NCI-H2107 (cell line): ENCODE measurements at regions not wholly inside any gene's neighbourhood (a gene's known extent, or its start where the extent isn't known, plus 50 kb on each side); places are given as distances from the start of the nearest gene placed in this dataset.
"Not testable (repeated sequence)": the region's sequence is repeated elsewhere in the genome, so short reads cannot be mapped to it uniquely, and the experiment has no call there.

Experiments used
- DNase-seq: peaks from one replicate; lab custom pipeline; 2025; lab: John Stamatoyannopoulos, UW

- DNase-seq: no peak
Measured at GRCh38 chr11:114938799-114939198, 260.5 kb downstream of the NXPE2 start.

GRCh38 chr11:114942207-114942606, 263.9 kb downstream of the NXPE2 start:
- no peak for DNase-seq

- no peak for DNase-seq
Measured at GRCh38 chr11:114949614-114950351, 271.5 kb downstream of the NXPE2 start.

GRCh38 chr11:114953039-114953438, 274.7 kb downstream of the NXPE2 start:
- DNase-seq: no peak

GRCh38 chr11:114955923-114956322, 277.6 kb downstream of the NXPE2 start:
- no peak for DNase-seq

GRCh38 chr11:114956566-114956965, 278.2 kb downstream of the NXPE2 start:
- no peak for DNase-seq

- DNase-seq: no peak
Measured at GRCh38 chr11:114959953-114960505, 281.7 kb downstream of the NXPE2 start.

GRCh38 chr11:114960819-114961218, 282.5 kb downstream of the NXPE2 start:
- DNase-seq: not testable (repeated sequence)

GRCh38 chr11:114964676-114965214, 286.4 kb downstream of the NXPE2 start:
- DNase-seq: no peak

- DNase-seq: no peak
Measured at GRCh38 chr11:114970927-114971645, 292.8 kb downstream of the NXPE2 start.

- DNase-seq: no peak
Measured at GRCh38 chr11:114972105-114972504, 293.8 kb downstream of the NXPE2 start.

- DNase-seq: no peak
Measured at GRCh38 chr11:114977651-114978050, 299.3 kb downstream of the NXPE2 start.

- no peak for DNase-seq
Measured at GRCh38 chr11:114982141-114982540, 303.8 kb downstream of the NXPE2 start.

GRCh38 chr11:114984611-114985163, 306.4 kb downstream of the NXPE2 start:
- DNase-seq: no peak

GRCh38 chr11:114986365-114986764, 308.0 kb downstream of the NXPE2 start:
- no peak for DNase-seq

GRCh38 chr11:114987186-114987760, 308.9 kb downstream of the NXPE2 start:
- no peak for DNase-seq

- no peak for DNase-seq
Measured at GRCh38 chr11:114988644-114989043, 310.3 kb downstream of the NXPE2 start.

GRCh38 chr11:114989536-114989935, 311.2 kb downstream of the NXPE2 start:
- no peak for DNase-seq

GRCh38 chr11:115005663-115006062, 327.3 kb downstream of the NXPE2 start:
- DNase-seq: no peak

- no peak for DNase-seq
Measured at GRCh38 chr11:115007851-115008250, 329.5 kb downstream of the NXPE2 start.

- DNase-seq: no peak
Measured at GRCh38 chr11:115008799-115009198, 330.5 kb downstream of the NXPE2 start.

- no peak for DNase-seq
Measured at GRCh38 chr11:115017529-115017928, 339.2 kb downstream of the NXPE2 start.
